ENCODE measurements at regions not wholly inside any gene's neighbourhood (a gene's known extent, or its start where the extent isn't known, plus 50 kb on each side); places are given as distances from the start of the nearest gene placed in this dataset.

DNA sequence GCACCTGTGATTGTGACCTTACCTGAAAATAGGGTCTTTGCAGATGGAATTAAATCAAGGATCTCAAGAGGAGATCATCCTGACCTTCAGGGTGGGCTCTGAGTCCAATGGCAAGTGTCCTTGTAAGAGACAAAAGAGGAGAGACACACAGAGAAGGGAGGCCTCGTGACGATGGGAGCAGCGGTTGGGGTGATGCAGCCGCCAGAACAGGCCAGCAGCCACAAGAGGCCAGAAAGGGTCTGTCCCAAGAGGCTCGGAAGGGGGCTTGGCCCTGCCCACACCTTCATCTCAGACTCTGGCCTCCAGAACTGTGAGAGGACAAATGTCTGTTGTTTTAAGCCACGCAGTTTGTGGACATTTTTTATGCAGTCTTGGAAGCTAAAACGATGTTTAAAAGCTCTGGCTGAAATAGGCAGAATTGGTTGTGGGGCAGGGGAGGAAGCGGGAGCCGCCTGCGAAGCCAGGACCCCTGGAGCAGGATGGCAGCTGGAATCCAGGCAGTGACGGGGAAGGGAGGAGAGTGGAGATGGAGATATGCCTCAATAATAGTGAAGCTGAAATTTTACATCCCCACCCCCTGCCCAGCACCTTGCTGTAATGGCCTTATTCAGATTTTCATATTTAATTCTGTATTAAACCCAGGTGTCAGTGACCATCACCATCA, 216.4 kb downstream of the ANKRD60 start:
- no peak for DNase-seq

- DNase-seq = no peak
These were observed 217.1 kb downstream of the ANKRD60 start for GRCh38 chr20:58011106-58011946.

DNA sequence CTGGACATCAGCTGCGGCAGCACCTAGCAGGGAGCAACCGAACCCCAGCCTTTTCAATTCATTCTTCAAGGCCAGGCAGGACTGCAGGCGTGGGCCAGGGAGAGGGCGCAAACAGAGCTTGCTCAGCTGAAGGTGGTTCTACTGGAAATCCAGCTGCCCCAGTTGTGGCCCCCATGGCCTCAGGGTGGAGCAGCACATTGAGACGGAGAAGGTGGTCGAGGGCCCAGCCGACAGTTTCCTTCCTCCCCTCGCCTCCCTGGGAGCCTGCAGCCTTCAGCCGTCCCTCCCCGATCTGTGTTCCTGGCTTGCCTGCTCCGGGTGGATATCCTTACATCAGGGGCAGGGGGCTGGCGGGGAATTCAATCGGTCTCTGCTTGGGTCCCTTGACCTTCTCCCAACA, 217.8 kb downstream of the ANKRD60 start:
- no peak for DNase-seq

GRCh38 chr20:58010186-58010585, 218.3 kb downstream of the ANKRD60 start:
- no peak for DNase-seq

- no peak for DNase-seq
These were observed 219.6 kb downstream of the ANKRD60 start for GRCh38 chr20:58008866-58009265.

GRCh38 chr20:58008413-58008812, 220.0 kb downstream of the ANKRD60 start:
- DNase-seq = no peak

DNA sequence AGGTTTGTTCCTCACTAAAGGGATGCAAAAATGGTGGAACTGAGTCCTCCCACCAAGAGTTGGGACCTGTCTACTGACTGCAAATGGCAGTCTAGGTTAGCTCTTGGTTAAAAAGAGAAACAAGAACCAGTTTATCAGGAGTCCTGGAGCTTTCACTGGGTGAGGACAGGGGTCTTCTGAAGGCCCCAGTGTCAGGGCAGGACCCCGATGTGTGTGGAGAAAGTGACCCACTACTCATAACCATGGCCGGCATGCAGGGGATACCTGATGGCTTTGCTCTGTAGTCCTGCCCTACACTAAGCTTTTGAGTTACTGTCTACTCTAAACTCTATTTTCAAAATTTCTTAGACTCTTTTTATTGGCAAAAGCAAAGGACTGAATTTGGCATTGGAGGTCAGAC, 220.5 kb downstream of the ANKRD60 start:
- no peak for DNase-seq

GRCh38 chr20:58006346-58007316, 221.8 kb downstream of the ANKRD60 start:
- DNase-seq = no peak

DNA sequence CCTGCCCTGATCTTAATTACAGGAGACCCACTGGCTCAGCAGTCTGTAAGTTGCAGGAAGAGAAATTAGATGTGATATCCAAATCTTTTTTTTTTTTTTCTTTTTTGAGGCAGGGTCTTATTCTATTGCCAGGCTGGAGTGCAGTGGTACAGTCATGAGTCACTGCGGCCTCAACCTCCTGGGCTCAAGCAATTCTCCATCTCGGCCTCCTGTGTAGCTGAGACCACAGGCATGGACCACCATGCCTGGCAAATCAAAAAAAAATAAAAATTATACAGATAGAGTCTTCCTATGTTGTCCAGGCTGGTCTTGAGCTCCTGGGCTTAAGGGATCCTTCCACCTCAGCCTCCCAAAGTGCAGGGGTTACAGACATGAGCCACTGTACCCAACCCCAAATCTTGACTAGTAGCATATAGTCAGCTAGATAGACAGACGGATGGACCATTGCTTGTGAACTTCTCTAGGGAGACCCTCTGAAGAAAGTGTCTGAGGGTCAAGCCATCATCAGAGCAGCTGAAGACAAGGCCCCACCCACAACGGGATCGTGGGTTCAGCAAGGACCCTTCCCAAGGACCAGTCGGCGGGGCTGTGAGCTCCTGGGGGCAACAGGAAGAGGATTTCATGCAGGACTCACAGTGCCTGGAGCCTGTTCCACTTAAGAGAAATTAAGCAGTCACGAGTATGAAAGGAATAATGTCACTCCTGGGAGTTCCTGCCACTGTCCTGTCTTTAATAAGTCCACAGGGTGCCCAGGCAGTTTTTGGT, 222.7 kb downstream of the ANKRD60 start:
- no peak for DNase-seq

- DNase-seq = no peak
These were observed 223.6 kb downstream of the ANKRD60 start for GRCh38 chr20:58004900-58005299.

- no peak for DNase-seq
These were observed 224.3 kb downstream of the ANKRD60 start for GRCh38 chr20:58004146-58004545.

DNA sequence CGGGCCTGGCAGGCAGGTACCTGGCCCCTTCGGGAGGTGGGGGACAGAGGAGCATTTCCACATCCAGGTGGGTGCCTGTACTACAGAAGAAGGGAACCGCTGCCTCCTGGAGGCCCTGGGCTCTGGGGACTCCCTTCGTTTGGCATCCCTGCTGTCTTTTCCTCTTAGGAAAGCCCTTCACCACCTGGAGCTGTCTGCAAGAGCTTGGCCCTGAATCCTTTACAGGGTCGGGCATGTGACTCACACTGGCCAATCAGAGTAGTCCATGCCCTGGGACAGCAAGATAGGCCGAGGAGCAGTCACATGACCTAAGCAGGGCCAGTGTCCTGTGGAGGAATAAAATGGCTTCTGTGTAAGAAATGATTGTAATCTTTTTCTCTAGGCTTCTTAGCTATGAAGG, 224.9 kb downstream of the ANKRD60 start:
- DNase-seq = no peak

- DNase-seq = no peak
These were observed 225.6 kb downstream of the ANKRD60 start for GRCh38 chr20:58002901-58003300.

GRCh38 chr20:58001946-58002345, 226.5 kb downstream of the ANKRD60 start:
- no peak for DNase-seq

DNA sequence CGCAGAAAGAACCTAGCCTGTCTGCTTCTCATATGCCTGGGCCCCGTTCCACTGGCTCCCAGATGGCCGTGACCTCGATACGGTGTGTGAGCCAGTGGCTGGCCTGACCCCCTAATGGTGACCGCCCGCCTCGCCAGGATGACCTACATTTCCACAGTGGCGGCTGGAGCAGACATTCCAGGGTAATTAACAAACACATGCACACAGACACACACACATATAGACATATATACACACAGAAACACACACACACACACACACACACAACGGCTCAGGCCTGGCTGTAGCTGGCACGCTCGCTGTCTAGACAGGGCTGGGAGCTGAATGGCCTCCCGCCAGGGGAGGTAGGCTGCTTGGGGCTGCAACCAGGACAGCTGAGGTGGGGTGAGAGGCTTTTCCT, 227.1 kb downstream of the ANKRD60 start:
- no peak for DNase-seq

GRCh38 chr20:58000861-58001260, 227.6 kb downstream of the ANKRD60 start:
- DNase-seq = no peak

DNA sequence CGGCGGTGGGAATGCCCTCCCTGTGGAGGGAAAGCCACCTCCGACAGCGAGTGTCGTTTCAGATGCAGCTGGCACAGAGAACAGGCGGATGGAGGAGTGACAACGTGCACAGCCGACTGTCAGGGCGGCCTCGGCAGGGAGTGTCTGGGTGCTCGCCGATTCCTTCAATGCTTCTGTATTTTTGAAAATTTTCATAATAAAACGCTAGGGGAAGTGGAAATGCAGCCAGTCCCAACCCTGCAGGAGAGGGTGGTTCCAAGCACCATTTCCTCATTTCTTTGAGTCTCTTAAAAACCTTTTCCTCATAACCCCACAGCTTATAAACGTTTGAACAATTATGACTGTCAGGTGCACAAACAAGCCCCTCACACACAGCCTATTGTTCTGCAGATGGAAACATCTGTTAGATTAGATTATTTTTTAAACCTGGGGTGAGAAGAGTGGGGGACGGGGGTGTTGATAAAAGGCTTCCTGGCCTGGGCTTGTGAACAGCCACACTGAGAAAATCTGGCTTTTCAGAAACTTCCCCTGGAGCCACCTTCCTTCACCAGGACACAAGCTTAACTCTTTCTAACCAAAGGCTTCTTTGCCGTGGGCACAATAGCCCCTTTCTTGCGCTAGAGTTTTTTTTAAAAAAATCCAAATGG, 228.9 kb downstream of the ANKRD60 start:
- DNase-seq = no peak

GRCh38 chr20:57998981-57999464, 229.4 kb downstream of the ANKRD60 start:
- no peak for DNase-seq

- no peak for DNase-seq
These were observed 230.2 kb downstream of the ANKRD60 start for GRCh38 chr20:57998276-57998675.

GRCh38 chr20:57996936-57997890, 231.2 kb downstream of the ANKRD60 start:
- no peak for DNase-seq

GRCh38 chr20:57996465-57996864, 232.0 kb downstream of the ANKRD60 start:
- no peak for DNase-seq
